Adrenal gland (tissue), 9 donors: ENCODE measurements at regions not wholly inside any gene's neighbourhood (a gene's known extent, or its start where the extent isn't known, plus 50 kb on each side); places are given as distances from the start of the nearest gene placed in this dataset.

Experiments used
- DNase-seq, 7 donors: peaks; one replicate each; pipeline ENCODE4 v3.0.0-alpha.2; 2019 to 2020
- H3K27ac ChIP-seq, 5 donors: fragments of 200-600 bp; sonication (generic) in 4 of 5; 1 replicate in 3 of 5; 2 replicates in 2 of 5; pipeline versions ENCODE4 v1.5.1 to v1.8.0; 2016 to 2020; ENCODE audit warnings: mild to moderate bottlenecking in 1 of 5
- H3K27me3 ChIP-seq: fragments of 200-600 bp; 2 replicates; pipeline ENCODE4 v1.8.0; 2021
- H3K36me3 ChIP-seq, 2 donors: fragments of 200-600 bp; replicated peaks in 1 of 2; 1 replicate in 1 of 2; 2 replicates in 1 of 2; pipeline versions ENCODE4 v1.5.1 to v1.8.0; 2018 to 2022
- H3K4me1 ChIP-seq, 2 donors: fragments of 200-600 bp; replicated peaks in 1 of 2; 1 replicate in 1 of 2; 2 replicates in 1 of 2; pipeline versions ENCODE4 v1.5.1 to v1.8.0; 2018 to 2021
- H3K4me3 ChIP-seq, 4 donors: fragments of 200-600 bp; sonication (generic) in 3 of 4; one replicate each; pipeline ENCODE4 v1.5.1; 2016 to 2018
- H3K9me3 ChIP-seq, 3 donors: fragments of 200-600 bp; sonication (generic) in 1 of 3; replicated peaks in 1 of 3; 1 replicate in 2 of 3; 2 replicates in 1 of 3; pipeline versions ENCODE4 v1.5.1 to v1.8.0; 2016 to 2021
- POLR2A ChIP-seq, 2 donors: fragments of 450-650 bp; IDR thresholded peaks; one replicate each; pipeline ENCODE4 v1.6.1; 2017; ENCODE audit warnings: antibody characterized with exemption in 2 of 2, mild to moderate bottlenecking in 2 of 2, moderate library complexity in 1 of 2
- WGBS, 4 donors: extraction: QIAGEN DNeasy Blood & Tissue Kit in 2 of 4; methylation state at CpG; one replicate each; pipeline versions ENCODE4 v1.1.5 to v1.1.7; 2013 to 2017; 5-methylcytosine and 5-hydroxymethylcytosine counted together
- intact Hi-C, 2 donors: fragments of 100-400 bp; cut with DNase I; formaldehyde crosslinking; loops; one replicate each; pipeline versions ENCODE4 v1.14.1 to v1.15.0; 2022 to 2023
- TF ChIP-seq, protein P1 (sequence below), 6 experiments: fragments of 450-650 bp in 4 of 6; fragments of 200-600 bp in 2 of 6; sonication (generic) in 1 of 6; IDR thresholded peaks; 1 replicate in 5 of 6; 2 replicates in 1 of 6; pipeline versions ENCODE4 v1.5.1 to v1.8.0; 2016 to 2021; ENCODE audit warnings: antibody characterized with exemption in 6 of 6, mild to moderate bottlenecking in 2 of 6, moderate library complexity in 1 of 6
- donor health status: healthy with polysubstance abuse.
- donor health status: Bipolar disorder and iron deficiency.
- donor health status: DM: yes; HTN: yes; CAD: no.
- donor health status: DM: no; HTN: no; CAD: no.
- donor health status: DM: no; HTN: no; CAD: no.

DNA sequence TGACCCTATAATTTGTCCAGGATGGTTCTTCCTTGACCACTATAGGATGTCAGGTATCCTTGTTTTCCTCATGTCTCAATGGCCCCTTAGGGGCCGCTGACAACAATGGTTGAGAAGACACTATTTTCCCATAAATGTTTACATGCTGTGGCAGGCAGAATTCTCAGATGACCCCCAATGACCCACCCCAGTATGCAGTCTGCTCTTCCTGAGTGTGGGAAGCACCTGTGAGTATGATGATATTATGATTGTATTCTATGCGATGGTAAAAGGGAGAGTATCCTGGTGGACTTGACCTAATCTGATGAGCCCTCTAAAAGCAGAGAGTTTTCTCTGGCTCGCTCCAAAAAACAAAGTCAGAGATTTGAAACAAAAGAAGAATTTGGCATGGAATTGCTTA lies 123.1 kb upstream of the DLX2 start:
- H3K9me3 ChIP-seq = no peaks in the 10 kb centered on the region
- WGBS, 4 donors = 87 to 89% (median 88%) methylated on average over 3 of the region's 3 CpGs
- DNase-seq = no peak
- H3K4me1 ChIP-seq = no peaks in the 10 kb centered on the region
- intact Hi-C loops = no loop called here
- no peak for TF ChIP-seq POLR2A (IDR thresholded peaks at IDR 0.05)
- TF ChIP-seq, protein P1, sequence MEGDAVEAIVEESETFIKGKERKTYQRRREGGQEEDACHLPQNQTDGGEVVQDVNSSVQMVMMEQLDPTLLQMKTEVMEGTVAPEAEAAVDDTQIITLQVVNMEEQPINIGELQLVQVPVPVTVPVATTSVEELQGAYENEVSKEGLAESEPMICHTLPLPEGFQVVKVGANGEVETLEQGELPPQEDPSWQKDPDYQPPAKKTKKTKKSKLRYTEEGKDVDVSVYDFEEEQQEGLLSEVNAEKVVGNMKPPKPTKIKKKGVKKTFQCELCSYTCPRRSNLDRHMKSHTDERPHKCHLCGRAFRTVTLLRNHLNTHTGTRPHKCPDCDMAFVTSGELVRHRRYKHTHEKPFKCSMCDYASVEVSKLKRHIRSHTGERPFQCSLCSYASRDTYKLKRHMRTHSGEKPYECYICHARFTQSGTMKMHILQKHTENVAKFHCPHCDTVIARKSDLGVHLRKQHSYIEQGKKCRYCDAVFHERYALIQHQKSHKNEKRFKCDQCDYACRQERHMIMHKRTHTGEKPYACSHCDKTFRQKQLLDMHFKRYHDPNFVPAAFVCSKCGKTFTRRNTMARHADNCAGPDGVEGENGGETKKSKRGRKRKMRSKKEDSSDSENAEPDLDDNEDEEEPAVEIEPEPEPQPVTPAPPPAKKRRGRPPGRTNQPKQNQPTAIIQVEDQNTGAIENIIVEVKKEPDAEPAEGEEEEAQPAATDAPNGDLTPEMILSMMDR (IDR thresholded peaks at IDR 0.05) = no peak
- no peaks in the 10 kb centered on the region for H3K36me3 ChIP-seq
- no peak overlapping the region for H3K4me3 ChIP-seq
- no peaks in the 10 kb centered on the region for H3K27me3 ChIP-seq
- H3K27ac ChIP-seq = no peak overlapping the region

DNA sequence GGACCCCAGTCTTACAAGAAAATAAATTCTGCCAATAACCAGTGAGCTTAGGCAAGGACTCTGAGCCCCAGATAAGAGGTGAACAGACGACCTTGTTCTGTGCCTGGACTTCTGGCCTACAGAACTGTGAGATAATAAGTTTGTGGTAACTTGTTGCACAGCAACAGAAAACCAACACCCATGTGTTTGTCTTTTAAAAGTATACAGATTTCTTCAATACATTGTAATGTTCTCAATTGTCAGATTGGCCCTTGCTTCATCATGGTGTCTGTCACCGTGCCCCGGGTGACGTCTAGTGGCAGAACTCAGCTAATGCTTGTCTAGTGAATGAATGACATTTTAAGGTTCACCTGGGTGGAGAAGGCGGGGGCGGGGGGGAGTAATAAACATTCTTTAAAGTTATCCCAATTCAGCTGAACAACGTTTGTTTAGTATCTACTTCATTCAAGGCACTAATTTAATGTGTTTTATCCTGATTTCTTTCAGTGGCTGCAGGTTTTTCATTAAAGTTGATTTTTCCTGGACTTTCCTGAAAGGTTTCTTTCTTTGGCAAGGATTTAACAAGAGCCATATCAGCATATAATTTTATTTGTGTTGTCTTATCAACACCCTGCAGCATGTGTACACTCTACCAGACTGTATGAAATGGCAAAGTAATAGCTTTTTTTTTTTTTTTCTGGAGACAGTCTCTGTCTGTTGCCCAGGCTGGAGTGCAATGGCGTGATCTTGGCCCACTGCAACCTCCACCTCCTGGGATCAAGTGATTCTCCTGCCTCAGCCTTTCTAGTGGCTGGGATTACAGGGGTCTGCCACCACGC lies 123.8 kb upstream of the DLX2 start:
- intact Hi-C loops = no loop called here
- no peaks in the 10 kb centered on the region for H3K9me3 ChIP-seq
- H3K4me3 ChIP-seq = no peak overlapping the region
- H3K27ac ChIP-seq = no peak overlapping the region
- WGBS, 4 donors = 76 to 85% (median 77%) methylated on average over 9 of the region's 9 CpGs
- no peaks in the 10 kb centered on the region for H3K4me1 ChIP-seq
- no peaks in the 10 kb centered on the region for H3K36me3 ChIP-seq
- no peak for DNase-seq
- no peaks in the 10 kb centered on the region for H3K27me3 ChIP-seq
- TF ChIP-seq, protein P1 (IDR thresholded peaks at IDR 0.05) = no peak
- TF ChIP-seq POLR2A (IDR thresholded peaks at IDR 0.05) = no peak

DNA sequence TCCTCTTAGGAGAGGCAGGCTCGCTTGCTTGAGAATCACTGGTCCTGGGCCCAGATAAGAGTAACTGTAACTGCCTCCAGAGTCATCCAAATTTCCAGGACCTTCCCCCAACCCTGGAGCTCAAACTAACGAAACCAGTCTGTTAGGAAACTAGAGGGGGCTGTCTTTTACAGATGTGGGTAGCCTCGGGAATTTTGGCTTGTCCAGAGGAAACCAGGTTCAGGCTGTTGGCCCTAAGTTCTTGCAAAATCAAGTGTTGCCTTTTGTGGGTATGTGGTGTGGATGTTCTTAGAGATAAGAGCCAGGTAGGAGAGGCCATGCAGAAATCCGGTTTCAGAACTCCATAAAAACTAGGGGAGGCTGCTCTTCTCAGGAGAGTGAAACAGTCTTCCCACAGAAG lies 125.0 kb upstream of the DLX2 start:
- no peaks in the 10 kb centered on the region for H3K27me3 ChIP-seq
- 68 to 84% (median 72%) methylated on average over 4 of the region's 4 CpGs for WGBS, 4 donors
- no peak for DNase-seq
- intact Hi-C loops = no loop called here
- H3K9me3 ChIP-seq = no peaks in the 10 kb centered on the region
- H3K27ac ChIP-seq = no peak overlapping the region
- peaks cover 0 to 3% of the 10 kb centered on the region in 2 donors for H3K4me1 ChIP-seq
- H3K4me3 ChIP-seq = no peak overlapping the region
- no peaks in the 10 kb centered on the region for H3K36me3 ChIP-seq
- TF ChIP-seq, protein P1 (IDR thresholded peaks at IDR 0.05) = no peak
- no peak for TF ChIP-seq POLR2A (IDR thresholded peaks at IDR 0.05)

DNA sequence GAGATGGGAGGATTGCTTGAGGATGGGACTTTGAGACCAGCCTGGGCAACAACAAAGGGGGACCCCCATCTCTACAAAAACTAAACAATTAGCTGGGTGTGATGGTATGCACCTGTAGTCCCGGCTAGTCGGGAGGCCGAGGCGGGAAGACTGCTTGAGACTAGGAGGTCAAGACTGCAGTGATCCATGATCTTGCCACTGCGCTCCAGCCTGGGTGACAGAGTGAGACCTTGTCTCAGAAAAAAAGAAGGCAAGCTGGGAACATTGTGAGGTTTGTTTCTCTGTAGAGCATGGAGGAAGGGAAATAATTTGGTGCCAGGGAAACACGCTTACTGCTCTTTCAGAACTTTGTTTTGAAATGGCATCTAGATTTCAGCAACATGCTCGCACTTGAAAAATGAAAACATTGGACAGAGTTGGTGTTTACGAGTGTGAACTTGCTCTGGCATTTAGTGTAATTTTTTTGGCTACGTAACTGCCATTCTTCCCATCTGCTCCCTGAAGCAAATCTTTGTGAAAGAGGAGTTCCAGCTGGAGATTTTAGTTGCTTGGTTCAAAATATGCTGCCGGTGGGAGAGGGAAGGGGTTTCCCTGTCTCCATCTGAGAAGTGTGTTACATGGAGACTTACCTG lies 125.6 kb upstream of the DLX2 start:
- DNase-seq = no peak

More for the DNA sequence above, 125.6 kb upstream of the DLX2 start:
- no peak overlapping the region for H3K4me3 ChIP-seq
- no peaks in the 10 kb centered on the region for H3K36me3 ChIP-seq
- 77 to 81% (median 79%) methylated on average over 10 of the region's 10 CpGs for WGBS, 4 donors
- intact Hi-C loops = no loop called here
- TF ChIP-seq POLR2A (IDR thresholded peaks at IDR 0.05) = no peak
- TF ChIP-seq, protein P1 (IDR thresholded peaks at IDR 0.05) = no peak
- H3K27ac ChIP-seq = no peak overlapping the region
- no peaks in the 10 kb centered on the region for H3K9me3 ChIP-seq
- H3K27me3 ChIP-seq = no peaks in the 10 kb centered on the region
- H3K4me1 ChIP-seq = peaks cover 0 to 3% of the 10 kb centered on the region in 2 donors
